GM23338 (cell line): ENCODE measurements at regions not wholly inside any gene's neighbourhood (a gene's known extent, or its start where the extent isn't known, plus 50 kb on each side); places are given as distances from the start of the nearest gene placed in this dataset.

ENCODE experiments used
- ATAC-seq: fragments of 200-7000 bp; cut with Tn5 transposase; 3 replicates; pipeline ENCODE4 v1.9.1; 2020
- DNase-seq: peaks from one replicate; pipeline ENCODE4 v3.0.0-alpha.2; 2015; ENCODE audit warnings: low spot score
- H2AFZ ChIP-seq: fragments of 200-600 bp; sonication (generic); 2 replicates; pipeline ENCODE4 v1.8.0; 2016; ENCODE audit warnings: antibody characterized with exemption, mild to moderate bottlenecking, moderate library complexity
- H3F3A ChIP-seq: fragments of 200-600 bp; sonication (generic); replicated peaks from 2 replicates; pipeline ENCODE4 v1.8.0; 2017; ENCODE audit warnings: antibody characterized with exemption, mixed run types, low read depth
- H3K27ac ChIP-seq: fragments of 200-600 bp; sonication (generic); 2 replicates; pipeline ENCODE4 v1.6.1; 2016; ENCODE audit warnings: low read depth
- H3K27me3 ChIP-seq: fragments of 200-600 bp; sonication (generic); 2 replicates; pipeline ENCODE4 v1.8.0; 2016; ENCODE audit warnings: mild to moderate bottlenecking, mixed run types, moderate library complexity; ENCODE audit not compliant: insufficient read depth
- H3K36me3 ChIP-seq: fragments of 200-600 bp; sonication (generic); 2 replicates; pipeline ENCODE4 v1.8.0; 2016; ENCODE audit warnings: mild to moderate bottlenecking; ENCODE audit not compliant: insufficient read depth
- H3K4me1 ChIP-seq: fragments of 200-600 bp; sonication (generic); 2 replicates; pipeline ENCODE4 v1.8.0; 2016; ENCODE audit warnings: mild to moderate bottlenecking, moderate library complexity; ENCODE audit not compliant: insufficient read depth
- H3K4me2 ChIP-seq: fragments of 200-600 bp; sonication (generic); 2 replicates; pipeline ENCODE4 v1.7.1; 2017; ENCODE audit warnings: mixed run types
- H3K4me3 ChIP-seq: fragments of 200-600 bp; sonication (generic); 2 replicates; pipeline ENCODE4 v1.6.1; 2016; ENCODE audit warnings: mixed run types
- H3K79me2 ChIP-seq: fragments of 200-600 bp; sonication (generic); replicated peaks from 2 replicates; pipeline ENCODE4 v1.8.0; 2017; ENCODE audit warnings: mild to moderate bottlenecking; ENCODE audit not compliant: insufficient read depth
- H3K9me2 ChIP-seq: fragments of 200-600 bp; sonication (generic); 2 replicates; pipeline ENCODE4 v1.8.0; 2017; ENCODE audit not compliant: insufficient read depth
- H4K20me1 ChIP-seq: fragments of 200-600 bp; sonication (generic); replicated peaks from 2 replicates; pipeline ENCODE4 v1.8.0; 2017; ENCODE audit warnings: mild to moderate bottlenecking; ENCODE audit not compliant: insufficient read depth
- H3K27ac Mint-ChIP-seq: 2 replicates; pipeline ENCODE4 v1.8.0; 2020; ENCODE audit warnings: inconsistent platforms, mild to moderate bottlenecking, moderate library complexity, mixed read lengths
- H3K27me3 Mint-ChIP-seq: 3 replicates; pipeline ENCODE4 v1.8.0; 2022; ENCODE audit warnings: low read depth, mild to moderate bottlenecking, moderate library complexity, mixed read lengths, inconsistent platforms; ENCODE audit not compliant: insufficient read depth, poor library complexity
- H3K36me3 Mint-ChIP-seq: 3 replicates; pipeline ENCODE4 v1.8.0; 2021; ENCODE audit warnings: low read depth, mild to moderate bottlenecking, inconsistent platforms, moderate library complexity, mixed read lengths
- H3K4me1 Mint-ChIP-seq: 3 replicates; pipeline ENCODE4 v1.8.0; 2020; ENCODE audit warnings: mild to moderate bottlenecking, inconsistent platforms, mixed read lengths
- H3K4me3 Mint-ChIP-seq: 3 replicates; pipeline ENCODE4 v1.8.0; 2021; ENCODE audit warnings: moderate library complexity, mild to moderate bottlenecking, inconsistent platforms, mixed read lengths
- H3K9me3 Mint-ChIP-seq: 3 replicates; pipeline ENCODE4 v1.8.0; 2020; ENCODE audit warnings: moderate library complexity, mild to moderate bottlenecking, inconsistent platforms, mixed read lengths
- CREB1 ChIP-seq: fragments of 250-450 bp; sonication (Bioruptor Pico); IDR thresholded peaks from 2 replicates; pipeline ENCODE4 v1.5.0; 2020; ENCODE audit warnings: low read depth, mild to moderate bottlenecking, moderate library complexity
- CTCF ChIP-seq, 2 experiments: fragments of 200-600 bp in 1 of 2; sonication (generic) in 1 of 2; conservative IDR thresholded peaks; 2 replicates each; pipeline versions ENCODE4 v1.5.1 to v1.6.1; 2016 to 2017; ENCODE audit warnings: antibody characterized with exemption in 2 of 2, low read depth in 2 of 2, mild to moderate bottlenecking in 2 of 2, moderate library complexity in 1 of 2
- ETS1 ChIP-seq: IDR thresholded peaks from 2 replicates; pipeline ENCODE4 v1.6.1; 2016; ENCODE audit warnings: antibody characterized with exemption
- EZH2 ChIP-seq: fragments of 200-600 bp; sonication (generic); IDR thresholded peaks from one replicate; pipeline ENCODE4 v1.8.0; 2017; ENCODE audit warnings: antibody characterized with exemption, mild to moderate bottlenecking, low read depth; ENCODE audit not compliant: unreplicated experiment
- EZH2phosphoT487 ChIP-seq: fragments of 200-600 bp; sonication (generic); IDR thresholded peaks from one replicate; pipeline ENCODE4 v1.8.1; 2018; ENCODE audit warnings: antibody characterized with exemption; ENCODE audit not compliant: unreplicated experiment
- JUNB ChIP-seq: IDR thresholded peaks from one replicate; pipeline ENCODE4 v1.6.1; 2016; ENCODE audit warnings: antibody characterized with exemption; ENCODE audit not compliant: unreplicated experiment
- NANOG ChIP-seq: IDR thresholded peaks from 2 replicates; pipeline ENCODE4 v1.6.1; 2016; ENCODE audit warnings: antibody characterized with exemption, borderline replicate concordance
- POLR2AphosphoS5 ChIP-seq: IDR thresholded peaks from 2 replicates; pipeline ENCODE4 v1.6.1; 2016; ENCODE audit warnings: antibody characterized with exemption, low read depth
- REST ChIP-seq: IDR thresholded peaks from one replicate; pipeline ENCODE4 v1.6.1; 2018; ENCODE audit warnings: antibody characterized with exemption; ENCODE audit not compliant: unreplicated experiment
- STAT1 ChIP-seq: IDR thresholded peaks from one replicate; pipeline ENCODE4 v1.6.1; 2016; ENCODE audit warnings: antibody characterized with exemption; ENCODE audit not compliant: unreplicated experiment
- ZNF114 ChIP-seq: fragments of 250-450 bp; sonication (Bioruptor Pico); IDR thresholded peaks from 2 replicates; pipeline ENCODE4 v1.5.0; 2020; ENCODE audit warnings: mild to moderate bottlenecking, moderate library complexity
- ZNF331 ChIP-seq: fragments of 250-450 bp; sonication (Bioruptor Pico); IDR thresholded peaks from 2 replicates; pipeline ENCODE4 v1.5.0; 2020; ENCODE audit warnings: low read depth, mild to moderate bottlenecking, moderate library complexity
- ZNF462 ChIP-seq: fragments of 250-450 bp; sonication (Bioruptor Pico); IDR thresholded peaks from 2 replicates; pipeline ENCODE4 v1.5.0; 2020; ENCODE audit warnings: mild to moderate bottlenecking, moderate library complexity

- H3K9me3 Mint-ChIP-seq, result peaks cover 29% of the 10 kb centered on the region
- H3K4me3 ChIP-seq, result no peak overlapping the region
- no peaks in the 10 kb centered on the region for H4K20me1 ChIP-seq
- H3K9me2 ChIP-seq, result no peaks in the 10 kb centered on the region
- H3K27me3 ChIP-seq, result no peaks in the 10 kb centered on the region
- no peak overlapping the region for H3K27ac Mint-ChIP-seq
- no peak for ATAC-seq
- peaks cover 11% of the 10 kb centered on the region for H3K4me1 Mint-ChIP-seq
- no peaks in the 10 kb centered on the region for H3K36me3 ChIP-seq
- no peak overlapping the region for H3K4me2 ChIP-seq
- no peaks in the 10 kb centered on the region for H3K79me2 ChIP-seq
- no peaks in the 10 kb centered on the region for H3F3A ChIP-seq
- no peak for DNase-seq
- H3K36me3 Mint-ChIP-seq, result peaks cover 24% of the 10 kb centered on the region
- H3K4me3 Mint-ChIP-seq, result no peak overlapping the region
- peaks cover 8% of the 10 kb centered on the region for H3K4me1 ChIP-seq
- no peaks in the 10 kb centered on the region for H3K27me3 Mint-ChIP-seq
- H2AFZ ChIP-seq, result no peak overlapping the region
- H3K27ac ChIP-seq, result no peak overlapping the region
- TF ChIP-seq ZNF114 (no peak), POLR2AphosphoS5 (no peak), STAT1 (no peak), CTCF (conservative IDR thresholded peaks at IDR 0.05; ENCODE audit: low read depth in 2 of 2) (no peak), EZH2 (no peak), ZNF331 (CRISPR knock-in tag) (no peak), NANOG (no peak), JUNB (no peak), CREB1 (CRISPR knock-in tag) (no peak), EZH2phosphoT487 (no peak), REST (no peak), ETS1 (no peak), ZNF462 (no peak)
Measured at GRCh38 chr7:81226234-81226633, 307.4 kb upstream of the SEMA3C start.
